Upper lobe of left lung (tissue), 6 donors: ENCODE measurements at regions not wholly inside any gene's neighbourhood (a gene's known extent, or its start where the extent isn't known, plus 50 kb on each side); places are given as distances from the start of the nearest gene placed in this dataset.

ENCODE experiments used
- ATAC-seq, 2 donors: fragments of 200-7000 bp; cut with Tn5 transposase; one replicate each; pipeline ENCODE4 v1.9.1; 2022; ENCODE audit warnings: mild to moderate bottlenecking in 2 of 2, moderate library complexity in 2 of 2; ENCODE audit not compliant: low FRiP score in 2 of 2
- DNase-seq, 2 donors: peaks; one replicate each; pipeline ENCODE4 v3.0.0-alpha.2; 2019 to 2020
- H3K27ac ChIP-seq, 4 donors: fragments of 200-600 bp; sonication (generic); one replicate each; pipeline ENCODE4 v1.5.1; 2016 to 2019
- H3K27me3 ChIP-seq, 4 donors: fragments of 200-600 bp; sonication (generic); one replicate each; pipeline ENCODE4 v1.5.1; 2017 to 2019
- H3K36me3 ChIP-seq, 4 donors: fragments of 200-600 bp; sonication (generic); one replicate each; pipeline ENCODE4 v1.5.1; 2016 to 2019
- H3K4me1 ChIP-seq, 4 donors: fragments of 200-600 bp; sonication (generic); one replicate each; pipeline ENCODE4 v1.5.1; 2018 to 2019
- H3K4me3 ChIP-seq, 4 donors: fragments of 200-600 bp; sonication (generic); one replicate each; pipeline ENCODE4 v1.5.1; 2017 to 2019; ENCODE audit warnings: mild to moderate bottlenecking in 2 of 4, moderate library complexity in 1 of 4
- H3K9me3 ChIP-seq, 4 donors: fragments of 200-600 bp; sonication (generic); one replicate each; pipeline ENCODE4 v1.5.1; 2018 to 2019
- EP300 ChIP-seq, 4 donors: sonication (generic); formaldehyde crosslinking; IDR thresholded peaks; one replicate each; pipeline ENCODE4 v1.5.1; 2017; ENCODE audit warnings: antibody characterized with exemption in 4 of 4, control low read depth in 2 of 4
- POLR2A ChIP-seq, 4 donors: fragments of 450-650 bp; IDR thresholded peaks; one replicate each; pipeline ENCODE4 v1.5.1; 2016 to 2017; ENCODE audit warnings: antibody characterized with exemption in 4 of 4, mild to moderate bottlenecking in 2 of 4
- POLR2AphosphoS5 ChIP-seq, 2 donors: sonication (generic); formaldehyde crosslinking; IDR thresholded peaks; one replicate each; pipeline ENCODE4 v1.5.1; 2017; ENCODE audit warnings: antibody characterized with exemption in 2 of 2
- WGBS, 2 donors: methylation state at CpG; one replicate each; pipeline ENCODE4 v1.1.5; 2017 to 2018; 5-methylcytosine and 5-hydroxymethylcytosine counted together
- TF ChIP-seq, protein P1 (sequence below), 6 experiments: fragments of 450-650 bp in 4 of 6; fragments of 200-600 bp in 2 of 6; sonication (generic) in 2 of 6; IDR thresholded peaks; one replicate each; pipeline ENCODE4 v1.5.1; 2016 to 2019; ENCODE audit warnings: antibody characterized with exemption in 6 of 6
- donor health status: DM: no; HTN: no; CAD: no; lungs with moderate emphysema.
- donor health status: DM: no; HTN: yes; CAD: no; lungs with severe emphysema.

DNA sequence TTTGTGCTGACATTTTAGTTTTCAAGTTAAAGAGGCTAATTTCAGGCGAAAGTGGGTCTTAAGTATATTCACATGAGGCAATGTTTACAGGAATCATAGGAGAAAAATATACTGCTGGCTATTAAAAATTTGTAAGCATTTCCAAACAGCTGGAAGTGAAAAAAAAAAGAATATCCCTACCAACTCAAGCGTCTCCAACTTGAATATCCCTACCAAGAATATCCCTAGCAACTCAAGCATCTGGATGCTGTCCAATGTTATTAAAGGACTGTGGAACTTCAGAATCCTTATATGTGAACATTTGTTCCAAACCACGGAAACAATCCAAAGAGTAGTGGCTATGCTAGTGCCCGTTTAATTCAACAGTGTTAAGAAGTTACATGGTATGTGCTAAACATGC is 1303.0 kb downstream of the GATA3 start:
- H3K27ac ChIP-seq: no peak overlapping the region
- ATAC-seq (no peak), DNase-seq (no peak)
- TF ChIP-seq EP300 (IDR thresholded peaks at IDR 0.05) (no peak), POLR2A (IDR thresholded peaks at IDR 0.05) (no peak), POLR2AphosphoS5 (IDR thresholded peaks at IDR 0.05) (no peak)
- TF ChIP-seq, protein P1, sequence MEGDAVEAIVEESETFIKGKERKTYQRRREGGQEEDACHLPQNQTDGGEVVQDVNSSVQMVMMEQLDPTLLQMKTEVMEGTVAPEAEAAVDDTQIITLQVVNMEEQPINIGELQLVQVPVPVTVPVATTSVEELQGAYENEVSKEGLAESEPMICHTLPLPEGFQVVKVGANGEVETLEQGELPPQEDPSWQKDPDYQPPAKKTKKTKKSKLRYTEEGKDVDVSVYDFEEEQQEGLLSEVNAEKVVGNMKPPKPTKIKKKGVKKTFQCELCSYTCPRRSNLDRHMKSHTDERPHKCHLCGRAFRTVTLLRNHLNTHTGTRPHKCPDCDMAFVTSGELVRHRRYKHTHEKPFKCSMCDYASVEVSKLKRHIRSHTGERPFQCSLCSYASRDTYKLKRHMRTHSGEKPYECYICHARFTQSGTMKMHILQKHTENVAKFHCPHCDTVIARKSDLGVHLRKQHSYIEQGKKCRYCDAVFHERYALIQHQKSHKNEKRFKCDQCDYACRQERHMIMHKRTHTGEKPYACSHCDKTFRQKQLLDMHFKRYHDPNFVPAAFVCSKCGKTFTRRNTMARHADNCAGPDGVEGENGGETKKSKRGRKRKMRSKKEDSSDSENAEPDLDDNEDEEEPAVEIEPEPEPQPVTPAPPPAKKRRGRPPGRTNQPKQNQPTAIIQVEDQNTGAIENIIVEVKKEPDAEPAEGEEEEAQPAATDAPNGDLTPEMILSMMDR (IDR thresholded peaks at IDR 0.05): no peak
- H3K4me3 ChIP-seq: no peak overlapping the region
- no peaks in the 10 kb centered on the region for H3K36me3 ChIP-seq
- H3K27me3 ChIP-seq: no peaks in the 10 kb centered on the region
- WGBS, 2 donors: 39 to 51% methylated on average over 4 of the region's 4 CpGs
- H3K9me3 ChIP-seq: no peaks in the 10 kb centered on the region
- H3K4me1 ChIP-seq: no peaks in the 10 kb centered on the region

DNA sequence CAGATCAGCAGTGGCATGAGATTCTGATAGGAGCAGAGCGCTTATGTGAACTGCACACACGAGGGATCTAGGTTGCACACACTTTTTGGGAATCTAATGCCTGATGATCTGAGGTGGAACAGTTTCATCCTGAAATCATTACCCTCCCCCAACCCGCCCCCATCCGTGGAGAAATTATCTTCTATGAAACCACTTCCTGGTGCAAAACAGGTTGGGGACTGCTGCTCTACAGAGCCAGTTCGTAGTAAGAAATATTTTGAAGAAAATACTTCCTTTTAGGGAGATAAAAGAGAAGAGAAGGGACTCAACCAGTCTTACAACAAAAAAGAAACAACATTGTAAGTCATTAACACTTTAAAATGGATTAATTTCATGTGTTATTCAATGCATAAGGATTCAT is 1308.2 kb downstream of the GATA3 start:
- DNase-seq (no peak), ATAC-seq (no peak)
- TF ChIP-seq POLR2AphosphoS5 (IDR thresholded peaks at IDR 0.05) (no peak), EP300 (IDR thresholded peaks at IDR 0.05) (no peak), POLR2A (IDR thresholded peaks at IDR 0.05) (no peak)
- TF ChIP-seq, protein P1 (IDR thresholded peaks at IDR 0.05): no peak
- Histone ChIP-seq H3K27ac (no peak overlapping the region), H3K9me3 (no peaks in the 10 kb centered on the region), H3K4me1 (no peaks in the 10 kb centered on the region), H3K27me3 (no peaks in the 10 kb centered on the region), H3K36me3 (no peaks in the 10 kb centered on the region), H3K4me3 (no peak overlapping the region)
- WGBS, 2 donors: 56 to 64% methylated on average over 5 of the region's 5 CpGs

DNA sequence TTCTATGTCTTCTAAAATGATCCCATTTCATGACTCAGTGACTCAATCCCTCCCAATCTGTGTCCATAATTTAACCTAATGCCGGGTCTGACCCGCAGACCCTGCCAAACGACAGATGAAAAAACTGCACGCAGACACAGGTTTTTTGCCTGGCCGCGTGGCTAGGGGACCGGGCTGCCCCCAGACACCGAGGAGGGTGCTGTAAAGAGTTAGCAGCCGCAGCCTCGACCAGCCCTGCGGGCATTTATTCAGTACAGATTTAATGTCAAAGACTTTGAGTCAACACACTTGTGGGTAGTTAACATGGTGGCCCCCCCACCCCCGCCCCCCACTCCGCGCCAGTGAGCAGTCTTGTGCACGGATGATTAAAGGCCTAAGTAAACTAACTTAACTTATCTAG is 1324.7 kb downstream of the GATA3 start:
- DNase-seq: peak in 1 of 2 donors; percentile 60
- no peak overlapping the region for H3K27ac ChIP-seq
- 87 to 94% methylated on average over 12 to 15 of the region's 15 CpGs for WGBS, 2 donors

DNA sequence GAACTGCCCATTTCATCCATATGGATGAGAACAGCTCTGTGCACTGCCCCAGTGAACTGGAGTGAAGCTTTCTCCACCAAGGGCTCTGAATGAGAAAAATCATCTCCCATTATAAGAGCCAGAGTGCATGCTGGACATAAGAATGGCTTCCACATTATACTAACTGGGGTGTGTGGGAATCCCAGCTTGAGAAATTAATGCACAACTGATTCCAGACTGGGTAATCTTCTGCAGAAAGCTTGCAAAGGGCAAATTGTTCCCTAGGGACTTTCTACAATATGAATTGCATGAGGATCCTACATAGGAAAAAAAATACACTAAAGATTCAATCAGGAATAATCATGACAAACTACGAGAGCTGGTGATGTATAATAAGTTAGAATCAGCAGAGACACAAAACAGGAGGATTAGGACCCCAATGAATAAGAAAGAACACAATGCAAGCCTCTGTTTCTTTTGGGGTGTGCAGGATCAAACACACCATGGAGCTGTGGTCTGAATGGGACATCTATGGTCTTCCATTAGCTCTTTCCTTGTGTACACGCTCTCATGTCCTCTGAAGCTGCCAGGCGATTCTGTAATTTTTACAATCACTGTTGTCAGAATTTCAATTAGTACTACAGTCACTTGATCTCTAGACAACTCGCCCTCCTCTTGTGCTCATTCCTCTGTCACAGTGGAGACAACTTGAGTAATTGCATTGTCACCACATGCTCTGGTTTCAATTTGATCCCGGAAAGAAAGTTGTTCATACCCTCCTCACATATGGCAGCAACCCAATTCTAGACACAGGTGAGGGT is 1327.4 kb downstream of the GATA3 start:
- WGBS, 2 donors: 66% methylated on average over 5 of the region's 5 CpGs
- H3K27ac ChIP-seq: no peak overlapping the region
- no peaks in the 10 kb centered on the region for H3K9me3 ChIP-seq
- H3K4me1 ChIP-seq: no peaks in the 10 kb centered on the region
- DNase-seq (no peak), ATAC-seq (no peak)
- H3K27me3 ChIP-seq: no peaks in the 10 kb centered on the region
- H3K4me3 ChIP-seq: no peak overlapping the region
- no peaks in the 10 kb centered on the region for H3K36me3 ChIP-seq
- no peak for TF ChIP-seq EP300 (IDR thresholded peaks at IDR 0.05)
- TF ChIP-seq, protein P1 (IDR thresholded peaks at IDR 0.05): no peak
- TF ChIP-seq POLR2AphosphoS5 (IDR thresholded peaks at IDR 0.05): no peak
- TF ChIP-seq POLR2A (IDR thresholded peaks at IDR 0.05): no peak

More for the DNA sequence above, 1324.7 kb downstream of the GATA3 start:
- Histone ChIP-seq H3K36me3 (no peaks in the 10 kb centered on the region), H3K9me3 (no peaks in the 10 kb centered on the region), H3K27me3 (no peaks in the 10 kb centered on the region), H3K4me3 (no peak overlapping the region), H3K4me1 (no peaks in the 10 kb centered on the region)
- ATAC-seq: no peak
- TF ChIP-seq, protein P1 (IDR thresholded peaks at IDR 0.05): no peak
- no peak for TF ChIP-seq POLR2A (IDR thresholded peaks at IDR 0.05)
- no peak for TF ChIP-seq POLR2AphosphoS5 (IDR thresholded peaks at IDR 0.05)
- no peak for TF ChIP-seq EP300 (IDR thresholded peaks at IDR 0.05)

DNA sequence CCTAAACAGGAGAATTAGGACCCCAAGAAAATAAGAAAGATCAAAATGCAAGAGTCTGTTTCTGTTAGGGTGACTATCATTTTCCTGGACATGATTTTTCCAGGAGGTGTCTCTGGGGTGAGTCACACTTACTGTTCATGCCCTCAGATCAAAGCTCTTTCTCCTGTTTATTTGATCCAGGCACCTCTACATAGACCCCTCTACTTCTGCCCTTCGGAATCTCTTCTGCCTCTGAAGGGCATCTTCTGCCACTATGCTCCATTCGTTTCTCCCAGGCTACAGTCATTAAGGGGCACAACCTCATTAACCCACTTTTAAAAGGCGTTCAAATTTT is 1328.0 kb downstream of the GATA3 start:
- Histone ChIP-seq H3K27me3 (no peaks in the 10 kb centered on the region), H3K4me3 (no peak overlapping the region), H3K27ac (no peak overlapping the region), H3K4me1 (no peaks in the 10 kb centered on the region), H3K9me3 (no peaks in the 10 kb centered on the region), H3K36me3 (no peaks in the 10 kb centered on the region)
- no peak for TF ChIP-seq POLR2AphosphoS5 (IDR thresholded peaks at IDR 0.05)
- 59 to 69% methylated on average over 3 of the region's 3 CpGs for WGBS, 2 donors
- no peak for DNase-seq
- no peak for ATAC-seq
